ENCODE measurements at regions not wholly inside any gene's neighbourhood (a gene's known extent, or its start where the extent isn't known, plus 50 kb on each side); places are given as distances from the start of the nearest gene placed in this dataset.

- TF ChIP-seq CTCF (IDR thresholded peaks at IDR 0.05; ENCODE audit: insufficient read depth in 1 of 2, low read depth in 1 of 2, low read length in 1 of 2, severe bottlenecking in 1 of 2, unreplicated experiment in 1 of 2): no peak
- no peak overlapping the region for H3K4me3 ChIP-seq (ENCODE audit: low read depth, low read length)
- Mint-ChIP-seq H3K9me3 (ENCODE audit: unreplicated experiment) (no peaks in the 10 kb centered on the region), H3K27me3 (ENCODE audit: insufficient read depth, unreplicated experiment) (no peaks in the 10 kb centered on the region), H3K27ac (ENCODE audit: unreplicated experiment) (no peak overlapping the region), H3K36me3 (ENCODE audit: insufficient read depth, unreplicated experiment) (no peaks in the 10 kb centered on the region), H3K4me3 (ENCODE audit: unreplicated experiment) (peak overlapping the region; percentile 63), H3K4me1 (ENCODE audit: low read depth, unreplicated experiment) (no peaks in the 10 kb centered on the region)
- intact Hi-C loops (cut with micrococcal nuclease; ENCODE audit: unreplicated experiment): loop anchor here (10.0 kb wide), 1 partner anchor 155 kb away; no protein-coding TSS in a partner anchor
- H3K4me1 ChIP-seq: peaks cover 28% of the 10 kb centered on the region
- H3K9me3 ChIP-seq: no peaks in the 10 kb centered on the region
- no peaks in the 10 kb centered on the region for H3K27me3 ChIP-seq (replicated peaks; ENCODE audit: control insufficient read depth, insufficient read depth, low read length)
- ChIA-PET POLR2A (no interaction called here), CTCF (no interaction called here)
- no peak for DNase-seq
- BruUV-seq (replicated peaks): no TSS peak
- no peaks in the 10 kb centered on the region for H3K36me3 ChIP-seq (ENCODE audit: control insufficient read depth, insufficient read depth, low read length)
These were observed 277.6 kb downstream of the BCOR start for GRCh38 chrX:39819921-39820849.

- Histone ChIP-seq H3K27me3 (replicated peaks; ENCODE audit: control insufficient read depth, insufficient read depth, low read length) (no peaks in the 10 kb centered on the region), H3K4me1 (peaks cover 31% of the 10 kb centered on the region), H3K9me3 (no peaks in the 10 kb centered on the region), H3K36me3 (ENCODE audit: control insufficient read depth, insufficient read depth, low read length) (no peaks in the 10 kb centered on the region), H3K4me3 (ENCODE audit: low read depth, low read length) (peak overlapping the region; percentile 36)
- H3K27me3 Mint-ChIP-seq (ENCODE audit: insufficient read depth, unreplicated experiment): no peaks in the 10 kb centered on the region
- H3K4me3 Mint-ChIP-seq (ENCODE audit: unreplicated experiment): peak overlapping the region; percentile 63
- TF ChIP-seq CTCF (IDR thresholded peaks at IDR 0.05; ENCODE audit: insufficient read depth in 1 of 2, low read depth in 1 of 2, low read length in 1 of 2, severe bottlenecking in 1 of 2, unreplicated experiment in 1 of 2): no peak
- POLR2A ChIA-PET: no interaction called here
- intact Hi-C loops (cut with micrococcal nuclease; ENCODE audit: unreplicated experiment): no loop called here
- peaks cover 7% of the 10 kb centered on the region for H3K4me1 Mint-ChIP-seq (ENCODE audit: low read depth, unreplicated experiment)
- H3K36me3 Mint-ChIP-seq (ENCODE audit: insufficient read depth, unreplicated experiment): no peaks in the 10 kb centered on the region
- no peaks in the 10 kb centered on the region for H3K9me3 Mint-ChIP-seq (ENCODE audit: unreplicated experiment)
- no TSS peak for BruUV-seq (replicated peaks)
- H3K27ac Mint-ChIP-seq (ENCODE audit: unreplicated experiment): no peak overlapping the region
- peak; percentile 30 to 35 for DNase-seq
- CTCF ChIA-PET: no interaction called here
These were observed 276.6 kb downstream of the BCOR start for GRCh38 chrX:39820938-39821708.

GRCh38 chrX:39821709-39822095 lies 276.1 kb downstream of the BCOR start:
- no peaks in the 10 kb centered on the region for H3K9me3 ChIP-seq
- no peak for TF ChIP-seq CTCF (IDR thresholded peaks at IDR 0.05; ENCODE audit: insufficient read depth in 1 of 2, low read depth in 1 of 2, low read length in 1 of 2, severe bottlenecking in 1 of 2, unreplicated experiment in 1 of 2)
- no peaks in the 10 kb centered on the region for H3K9me3 Mint-ChIP-seq (ENCODE audit: unreplicated experiment)
- no peak overlapping the region for H3K27ac Mint-ChIP-seq (ENCODE audit: unreplicated experiment)
- H3K4me1 ChIP-seq: peaks cover 31% of the 10 kb centered on the region
- no peaks in the 10 kb centered on the region for H3K36me3 ChIP-seq (ENCODE audit: control insufficient read depth, insufficient read depth, low read length)
- H3K4me3 Mint-ChIP-seq (ENCODE audit: unreplicated experiment): peak overlapping the region; percentile 63
- no peaks in the 10 kb centered on the region for H3K27me3 ChIP-seq (replicated peaks; ENCODE audit: control insufficient read depth, insufficient read depth, low read length)
- intact Hi-C loops (cut with micrococcal nuclease; ENCODE audit: unreplicated experiment): no loop called here
- no TSS peak for BruUV-seq (replicated peaks)
- DNase-seq: no peak
- H3K27me3 Mint-ChIP-seq (ENCODE audit: insufficient read depth, unreplicated experiment): no peaks in the 10 kb centered on the region
- POLR2A ChIA-PET: no interaction called here
- CTCF ChIA-PET: no interaction called here
- no peaks in the 10 kb centered on the region for H3K36me3 Mint-ChIP-seq (ENCODE audit: insufficient read depth, unreplicated experiment)
- H3K4me3 ChIP-seq (ENCODE audit: low read depth, low read length): peak overlapping the region; percentile 34; the same call in 1 of the 2 replicates
- peaks cover 8% of the 10 kb centered on the region for H3K4me1 Mint-ChIP-seq (ENCODE audit: low read depth, unreplicated experiment)

Measured in Caco-2 (cell line).